Liver (tissue), 8 donors: ENCODE measurements at regions not wholly inside any gene's neighbourhood (a gene's known extent, or its start where the extent isn't known, plus 50 kb on each side); places are given as distances from the start of the nearest gene placed in this dataset.

Experiments
- DNase-seq: peaks from one replicate; pipeline ENCODE4 v3.0.0-alpha.2; 2017; ENCODE audit warnings: low spot score
- H3K27ac ChIP-seq, 2 donors: one replicate each; pipeline ENCODE4 v1.7.0; 2013; ENCODE audit warnings: inconsistent platforms in 2 of 2, low read length in 2 of 2, control low read depth in 1 of 2, low read depth in 1 of 2, mild to moderate bottlenecking in 1 of 2
- H3K27me3 ChIP-seq, 4 donors: one replicate each; pipeline versions ENCODE4 v1.6.1 to v1.7.0; 2013; ENCODE audit warnings: low read length in 3 of 4, inconsistent platforms in 1 of 4, mild to moderate bottlenecking in 1 of 4, moderate library complexity in 1 of 4; ENCODE audit not compliant: control insufficient read depth in 4 of 4, insufficient read depth in 4 of 4
- H3K36me3 ChIP-seq, 4 donors: one replicate each; pipeline versions ENCODE4 v1.6.1 to v1.7.0; 2013; ENCODE audit warnings: low read length in 3 of 4, mild to moderate bottlenecking in 3 of 4, low read depth in 1 of 4, moderate library complexity in 1 of 4; ENCODE audit not compliant: control insufficient read depth in 4 of 4, insufficient read depth in 3 of 4
- H3K4me1 ChIP-seq, 4 donors: one replicate each; pipeline versions ENCODE4 v1.6.1 to v1.7.0; 2013; ENCODE audit warnings: low read length in 3 of 4, mild to moderate bottlenecking in 3 of 4, moderate library complexity in 1 of 4; ENCODE audit not compliant: control insufficient read depth in 4 of 4, insufficient read depth in 4 of 4
- H3K4me3 ChIP-seq, 3 donors: one replicate each; pipeline versions ENCODE4 v1.6.1 to v1.7.0; 2013; ENCODE audit warnings: low read length in 3 of 3, control low read depth in 1 of 3, low read depth in 1 of 3, mild to moderate bottlenecking in 1 of 3
- H3K9ac ChIP-seq, 2 donors: one replicate each; pipeline ENCODE4 v1.7.0; 2013; ENCODE audit warnings: low read length in 2 of 2, mild to moderate bottlenecking in 2 of 2, moderate library complexity in 2 of 2, control low read depth in 1 of 2, low read depth in 1 of 2
- H3K9me3 ChIP-seq, 4 donors: one replicate each; pipeline versions ENCODE4 v1.6.1 to v1.7.0; 2013; ENCODE audit warnings: low read length in 3 of 4; ENCODE audit not compliant: control insufficient read depth in 4 of 4
- FOXA1 ChIP-seq: IDR thresholded peaks from 2 replicates; pipeline ENCODE4 v1.6.1; 2016; ENCODE audit warnings: antibody characterized with exemption
- FOXA2 ChIP-seq: IDR thresholded peaks from 2 replicates; pipeline ENCODE4 v1.6.1; 2016; ENCODE audit warnings: antibody characterized with exemption
- HNF4G ChIP-seq: IDR thresholded peaks from 2 replicates; pipeline ENCODE4 v1.6.1; 2016; ENCODE audit warnings: antibody characterized with exemption
- NR2F2 ChIP-seq: IDR thresholded peaks from 2 replicates; pipeline ENCODE4 v1.6.1; 2016; ENCODE audit warnings: antibody characterized with exemption
- RXRA ChIP-seq, 2 donors: IDR thresholded peaks; 2 replicates each; pipeline ENCODE4 v1.6.1; 2017 to 2018; ENCODE audit warnings: antibody characterized with exemption in 2 of 2, mild to moderate bottlenecking in 1 of 2
- SP1 ChIP-seq: IDR thresholded peaks from 2 replicates; pipeline ENCODE4 v1.6.1; 2018; ENCODE audit warnings: antibody characterized with exemption, mild to moderate bottlenecking
- TAF1 ChIP-seq: conservative IDR thresholded peaks from 2 replicates; pipeline ENCODE4 v1.6.1; 2016; ENCODE audit warnings: antibody characterized with exemption, mild to moderate bottlenecking
- YY1 ChIP-seq: IDR thresholded peaks from 2 replicates; pipeline ENCODE4 v1.6.1; 2016; ENCODE audit warnings: antibody characterized with exemption, mild to moderate bottlenecking
- WGBS: extraction: QIAGEN DNeasy Blood & Tissue Kit; methylation state at CpG from one replicate; pipeline ENCODE4 v1.1.7; 2013; 5-methylcytosine and 5-hydroxymethylcytosine counted together
- TF ChIP-seq, protein P1 (sequence below): IDR thresholded peaks from 2 replicates; pipeline ENCODE4 v1.6.1; 2016; ENCODE audit warnings: antibody characterized with exemption
- TF ChIP-seq, protein P2 (sequence below): fragments of 150-350 bp; IDR thresholded peaks from 2 replicates; pipeline ENCODE4 v1.5.1; 2017; ENCODE audit warnings: improper control_type of control experiment, low read depth, low read length; ENCODE audit not compliant: missing input control
- TF ChIP-seq, protein P3 (sequence below): IDR thresholded peaks from 2 replicates; pipeline ENCODE4 v1.6.1; 2016; ENCODE audit warnings: antibody characterized with exemption, mild to moderate bottlenecking
- donor health status: healthy.
- donor health status: healthy.
- donor health status: healthy.
- donor health status: healthy.
- donor health status: healthy.

- peaks cover 0 to 3% (median under 1%) of the 10 kb centered on the region in 4 donors for H3K9me3 ChIP-seq
- no peak for DNase-seq
- no peak overlapping the region for H3K27ac ChIP-seq
- no peak overlapping the region for H3K4me3 ChIP-seq
- H3K9ac ChIP-seq, result no peak overlapping the region
- H3K4me1 ChIP-seq, result no peaks in the 10 kb centered on the region
- H3K27me3 ChIP-seq, result no peaks in the 10 kb centered on the region
- no peak for TF ChIP-seq HNF4G
- no peak for TF ChIP-seq SP1
- no peak for TF ChIP-seq YY1
- TF ChIP-seq NR2F2, result no peak
- TF ChIP-seq, protein P1, sequence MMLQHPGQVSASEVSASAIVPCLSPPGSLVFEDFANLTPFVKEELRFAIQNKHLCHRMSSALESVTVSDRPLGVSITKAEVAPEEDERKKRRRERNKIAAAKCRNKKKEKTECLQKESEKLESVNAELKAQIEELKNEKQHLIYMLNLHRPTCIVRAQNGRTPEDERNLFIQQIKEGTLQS, result no peak
- TF ChIP-seq RXRA (IDR thresholded peaks at IDR 0.05), result no peak
- H3K36me3 ChIP-seq, result no peaks in the 10 kb centered on the region
- 71% methylated on average over 3 of the region's 3 CpGs for WGBS
These were observed 308.9 kb upstream of the TBC1D5 start for GRCh38 chr3:18051306-18051705.

DNA sequence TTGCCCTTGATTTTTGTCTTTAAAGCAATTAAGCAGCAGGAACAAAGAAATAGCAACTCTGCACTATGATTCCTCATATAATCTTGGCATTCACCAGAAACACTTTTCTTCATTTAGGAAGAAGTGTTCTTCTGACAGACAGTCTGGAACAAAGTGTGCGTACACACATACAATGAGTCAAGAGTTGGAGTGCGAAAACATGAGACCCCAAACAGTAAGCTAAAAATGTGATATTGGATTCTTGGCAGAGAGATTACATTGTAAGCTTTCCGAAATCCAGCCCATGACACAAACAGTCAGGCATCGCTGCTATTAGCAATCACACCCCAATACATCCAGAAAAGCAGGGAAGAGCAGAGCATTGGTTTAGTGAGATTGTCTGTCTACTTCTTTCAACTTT, 306.7 kb upstream of the TBC1D5 start:
- Histone ChIP-seq H3K27me3 (no peaks in the 10 kb centered on the region), H3K4me3 (no peak overlapping the region), H3K9me3 (peaks cover 0 to under 1% (median 0%) of the 10 kb centered on the region in 4 donors), H3K9ac (no peak overlapping the region), H3K36me3 (no peaks in the 10 kb centered on the region), H3K27ac (no peak overlapping the region), H3K4me1 (no peaks in the 10 kb centered on the region)
- WGBS, result 87% methylated on average over 4 of the region's 4 CpGs
- no peak for DNase-seq
- TF ChIP-seq, protein P2, sequence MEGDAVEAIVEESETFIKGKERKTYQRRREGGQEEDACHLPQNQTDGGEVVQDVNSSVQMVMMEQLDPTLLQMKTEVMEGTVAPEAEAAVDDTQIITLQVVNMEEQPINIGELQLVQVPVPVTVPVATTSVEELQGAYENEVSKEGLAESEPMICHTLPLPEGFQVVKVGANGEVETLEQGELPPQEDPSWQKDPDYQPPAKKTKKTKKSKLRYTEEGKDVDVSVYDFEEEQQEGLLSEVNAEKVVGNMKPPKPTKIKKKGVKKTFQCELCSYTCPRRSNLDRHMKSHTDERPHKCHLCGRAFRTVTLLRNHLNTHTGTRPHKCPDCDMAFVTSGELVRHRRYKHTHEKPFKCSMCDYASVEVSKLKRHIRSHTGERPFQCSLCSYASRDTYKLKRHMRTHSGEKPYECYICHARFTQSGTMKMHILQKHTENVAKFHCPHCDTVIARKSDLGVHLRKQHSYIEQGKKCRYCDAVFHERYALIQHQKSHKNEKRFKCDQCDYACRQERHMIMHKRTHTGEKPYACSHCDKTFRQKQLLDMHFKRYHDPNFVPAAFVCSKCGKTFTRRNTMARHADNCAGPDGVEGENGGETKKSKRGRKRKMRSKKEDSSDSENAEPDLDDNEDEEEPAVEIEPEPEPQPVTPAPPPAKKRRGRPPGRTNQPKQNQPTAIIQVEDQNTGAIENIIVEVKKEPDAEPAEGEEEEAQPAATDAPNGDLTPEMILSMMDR, result no peak
- no peak for TF ChIP-seq YY1
- no peak for TF ChIP-seq SP1
- TF ChIP-seq, protein P3, sequence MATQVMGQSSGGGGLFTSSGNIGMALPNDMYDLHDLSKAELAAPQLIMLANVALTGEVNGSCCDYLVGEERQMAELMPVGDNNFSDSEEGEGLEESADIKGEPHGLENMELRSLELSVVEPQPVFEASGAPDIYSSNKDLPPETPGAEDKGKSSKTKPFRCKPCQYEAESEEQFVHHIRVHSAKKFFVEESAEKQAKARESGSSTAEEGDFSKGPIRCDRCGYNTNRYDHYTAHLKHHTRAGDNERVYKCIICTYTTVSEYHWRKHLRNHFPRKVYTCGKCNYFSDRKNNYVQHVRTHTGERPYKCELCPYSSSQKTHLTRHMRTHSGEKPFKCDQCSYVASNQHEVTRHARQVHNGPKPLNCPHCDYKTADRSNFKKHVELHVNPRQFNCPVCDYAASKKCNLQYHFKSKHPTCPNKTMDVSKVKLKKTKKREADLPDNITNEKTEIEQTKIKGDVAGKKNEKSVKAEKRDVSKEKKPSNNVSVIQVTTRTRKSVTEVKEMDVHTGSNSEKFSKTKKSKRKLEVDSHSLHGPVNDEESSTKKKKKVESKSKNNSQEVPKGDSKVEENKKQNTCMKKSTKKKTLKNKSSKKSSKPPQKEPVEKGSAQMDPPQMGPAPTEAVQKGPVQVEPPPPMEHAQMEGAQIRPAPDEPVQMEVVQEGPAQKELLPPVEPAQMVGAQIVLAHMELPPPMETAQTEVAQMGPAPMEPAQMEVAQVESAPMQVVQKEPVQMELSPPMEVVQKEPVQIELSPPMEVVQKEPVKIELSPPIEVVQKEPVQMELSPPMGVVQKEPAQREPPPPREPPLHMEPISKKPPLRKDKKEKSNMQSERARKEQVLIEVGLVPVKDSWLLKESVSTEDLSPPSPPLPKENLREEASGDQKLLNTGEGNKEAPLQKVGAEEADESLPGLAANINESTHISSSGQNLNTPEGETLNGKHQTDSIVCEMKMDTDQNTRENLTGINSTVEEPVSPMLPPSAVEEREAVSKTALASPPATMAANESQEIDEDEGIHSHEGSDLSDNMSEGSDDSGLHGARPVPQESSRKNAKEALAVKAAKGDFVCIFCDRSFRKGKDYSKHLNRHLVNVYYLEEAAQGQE, result no peak
- TF ChIP-seq FOXA2, result no peak
- no peak for TF ChIP-seq FOXA1

DNA sequence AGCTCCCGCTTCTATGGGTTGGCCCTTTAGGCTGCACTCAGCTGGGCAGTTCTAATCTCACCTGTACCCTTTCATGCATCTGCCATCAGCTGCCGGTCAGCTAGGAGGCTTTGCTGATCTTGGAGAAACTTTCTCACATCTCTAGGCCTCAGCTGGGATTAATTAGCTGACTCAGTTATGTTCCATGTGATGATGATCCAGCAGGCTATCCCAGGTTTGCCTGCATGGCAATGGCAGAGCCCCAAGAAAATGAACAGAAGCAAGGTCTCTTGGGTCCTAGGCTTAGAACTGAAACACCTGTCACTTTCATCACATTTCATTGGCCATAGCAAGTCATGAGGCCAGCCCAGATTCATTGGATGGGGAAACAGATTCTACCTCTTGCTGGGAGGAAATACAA, 304.6 kb upstream of the TBC1D5 start:
- WGBS, result 87% methylated on average over 2 of the region's 2 CpGs
- no peaks in the 10 kb centered on the region for H3K4me1 ChIP-seq
- H3K36me3 ChIP-seq, result no peaks in the 10 kb centered on the region
- no peak overlapping the region for H3K27ac ChIP-seq
- no peaks in the 10 kb centered on the region for H3K9me3 ChIP-seq
- TF ChIP-seq TAF1, result no peak
- DNase-seq, result no peak
- H3K27me3 ChIP-seq, result no peaks in the 10 kb centered on the region
- H3K9ac ChIP-seq, result no peak overlapping the region
- H3K4me3 ChIP-seq, result no peak overlapping the region
